Psoas muscle (tissue), 7 donors: ENCODE measurements at regions not wholly inside any gene's neighbourhood (a gene's known extent, or its start where the extent isn't known, plus 50 kb on each side); places are given as distances from the start of the nearest gene placed in this dataset.

Source experiments
- ATAC-seq, 4 donors: fragments of 200-7000 bp; cut with Tn5 transposase; one replicate each; pipeline ENCODE4 v1.9.1; 2020; ENCODE audit warnings: moderate library complexity in 3 of 4, mild to moderate bottlenecking in 2 of 4
- DNase-seq, 2 donors: peaks; one replicate each; pipeline ENCODE4 v3.0.0-alpha.2; 2020
- H3K27ac ChIP-seq: fragments of 200-600 bp; one replicate; pipeline ENCODE4 v1.8.0; 2022
- H3K27me3 ChIP-seq, 3 donors: fragments of 200-600 bp in 1 of 3; one replicate each; pipeline versions ENCODE4 v1.6.1 to v1.8.0; 2013 to 2022; ENCODE audit warnings: low read length in 2 of 3, mild to moderate bottlenecking in 2 of 3, moderate library complexity in 1 of 3; ENCODE audit not compliant: insufficient read depth in 3 of 3
- H3K36me3 ChIP-seq, 2 donors: fragments of 200-600 bp in 1 of 2; one replicate each; pipeline versions ENCODE4 v1.6.1 to v1.8.0; 2013 to 2022; ENCODE audit warnings: low read depth in 1 of 2, mild to moderate bottlenecking in 1 of 2, moderate library complexity in 1 of 2; ENCODE audit not compliant: insufficient read depth in 1 of 2
- H3K4me1 ChIP-seq: fragments of 200-600 bp; one replicate; pipeline ENCODE4 v1.8.0; 2022
- H3K4me3 ChIP-seq: fragments of 200-600 bp; one replicate; pipeline ENCODE4 v1.8.0; 2022; ENCODE audit warnings: mild to moderate bottlenecking
- H3K9me3 ChIP-seq: fragments of 200-600 bp; one replicate; pipeline ENCODE4 v1.8.0; 2022
- WGBS, 3 donors: extraction: QIAGEN DNeasy Blood & Tissue Kit; methylation state at CpG; one replicate each; pipeline versions ENCODE4 v1.1.6 to v1.1.7; 2013; 5-methylcytosine and 5-hydroxymethylcytosine counted together
- intact Hi-C, 2 donors: fragments of 100-400 bp; cut with DNase I; formaldehyde crosslinking; loops; one replicate each; pipeline versions ENCODE4 v1.11.0 to v1.14.2; 2022
- TF ChIP-seq, protein P1 (sequence below): fragments of 200-600 bp; IDR thresholded peaks from one replicate; pipeline ENCODE4 v1.8.0; 2022; ENCODE audit warnings: antibody characterized with exemption
- donor health status: healthy with polysubstance abuse.
- donor health status: DM: no; HTN: no; CAD: no; lungs with moderate emphysema.
- donor health status: Bipolar disorder and iron deficiency.
- donor health status: healthy.
- donor health status: DM: yes; HTN: yes; CAD: no.
- donor health status: DM: no; HTN: no; CAD: no.
- donor health status: DM: yes; HTN: yes; CAD: no.

DNA sequence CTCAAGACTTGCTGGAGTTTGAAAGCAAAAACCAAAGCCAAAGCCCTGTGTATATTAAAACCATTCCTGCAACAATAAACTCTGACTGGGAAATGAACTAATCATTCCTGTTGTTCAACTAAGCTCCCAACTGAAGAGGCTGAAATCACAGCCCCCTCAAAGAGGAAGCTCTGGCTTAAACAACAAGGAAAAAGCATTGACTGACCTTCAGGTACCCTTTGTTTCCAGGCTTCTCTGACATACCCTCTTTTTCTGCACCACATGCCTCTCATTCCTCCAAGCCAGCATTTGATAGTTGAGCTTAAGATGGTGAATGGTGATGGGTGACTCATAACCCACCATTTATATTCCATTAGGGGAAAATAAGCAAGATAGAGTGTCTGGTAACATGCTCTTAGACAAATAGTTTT is 470.9 kb upstream of the SOX9 start:
- Histone ChIP-seq H3K36me3 (no peaks in the 10 kb centered on the region), H3K9me3 (peaks cover 9% of the 10 kb centered on the region), H3K27ac (no peak overlapping the region), H3K4me1 (no peaks in the 10 kb centered on the region), H3K4me3 (no peak overlapping the region), H3K27me3 (no peaks in the 10 kb centered on the region)
- ATAC-seq (no peak), DNase-seq (no peak)
- TF ChIP-seq, protein P1, sequence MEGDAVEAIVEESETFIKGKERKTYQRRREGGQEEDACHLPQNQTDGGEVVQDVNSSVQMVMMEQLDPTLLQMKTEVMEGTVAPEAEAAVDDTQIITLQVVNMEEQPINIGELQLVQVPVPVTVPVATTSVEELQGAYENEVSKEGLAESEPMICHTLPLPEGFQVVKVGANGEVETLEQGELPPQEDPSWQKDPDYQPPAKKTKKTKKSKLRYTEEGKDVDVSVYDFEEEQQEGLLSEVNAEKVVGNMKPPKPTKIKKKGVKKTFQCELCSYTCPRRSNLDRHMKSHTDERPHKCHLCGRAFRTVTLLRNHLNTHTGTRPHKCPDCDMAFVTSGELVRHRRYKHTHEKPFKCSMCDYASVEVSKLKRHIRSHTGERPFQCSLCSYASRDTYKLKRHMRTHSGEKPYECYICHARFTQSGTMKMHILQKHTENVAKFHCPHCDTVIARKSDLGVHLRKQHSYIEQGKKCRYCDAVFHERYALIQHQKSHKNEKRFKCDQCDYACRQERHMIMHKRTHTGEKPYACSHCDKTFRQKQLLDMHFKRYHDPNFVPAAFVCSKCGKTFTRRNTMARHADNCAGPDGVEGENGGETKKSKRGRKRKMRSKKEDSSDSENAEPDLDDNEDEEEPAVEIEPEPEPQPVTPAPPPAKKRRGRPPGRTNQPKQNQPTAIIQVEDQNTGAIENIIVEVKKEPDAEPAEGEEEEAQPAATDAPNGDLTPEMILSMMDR, result no peak
- intact Hi-C loops, result no loop called here

DNA sequence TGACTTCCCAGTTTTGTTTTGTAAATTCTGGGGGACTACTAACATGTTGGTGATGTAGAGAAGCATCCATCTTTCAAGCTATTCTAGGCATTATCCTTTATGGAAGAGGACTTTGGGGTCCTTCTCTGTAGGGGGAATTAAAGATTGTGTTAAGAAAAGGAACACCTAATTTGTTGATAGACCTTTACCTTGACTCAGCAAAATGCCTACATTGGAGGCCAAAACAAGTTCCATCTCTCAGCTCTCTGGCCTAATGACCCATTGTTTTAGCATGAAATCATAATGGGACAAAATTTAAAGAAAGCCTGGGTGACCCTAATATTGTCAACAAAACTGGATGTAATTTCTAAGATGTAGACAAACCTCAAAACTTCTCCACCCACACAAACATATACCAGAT is 465.3 kb upstream of the SOX9 start:
- TF ChIP-seq, protein P1, result no peak
- Histone ChIP-seq H3K9me3 (no peaks in the 10 kb centered on the region), H3K27me3 (no peaks in the 10 kb centered on the region), H3K36me3 (no peaks in the 10 kb centered on the region), H3K4me1 (no peaks in the 10 kb centered on the region), H3K4me3 (no peak overlapping the region), H3K27ac (no peak overlapping the region)
- intact Hi-C loops, result no loop called here
- ATAC-seq, result no peak
- no peak for DNase-seq

DNA sequence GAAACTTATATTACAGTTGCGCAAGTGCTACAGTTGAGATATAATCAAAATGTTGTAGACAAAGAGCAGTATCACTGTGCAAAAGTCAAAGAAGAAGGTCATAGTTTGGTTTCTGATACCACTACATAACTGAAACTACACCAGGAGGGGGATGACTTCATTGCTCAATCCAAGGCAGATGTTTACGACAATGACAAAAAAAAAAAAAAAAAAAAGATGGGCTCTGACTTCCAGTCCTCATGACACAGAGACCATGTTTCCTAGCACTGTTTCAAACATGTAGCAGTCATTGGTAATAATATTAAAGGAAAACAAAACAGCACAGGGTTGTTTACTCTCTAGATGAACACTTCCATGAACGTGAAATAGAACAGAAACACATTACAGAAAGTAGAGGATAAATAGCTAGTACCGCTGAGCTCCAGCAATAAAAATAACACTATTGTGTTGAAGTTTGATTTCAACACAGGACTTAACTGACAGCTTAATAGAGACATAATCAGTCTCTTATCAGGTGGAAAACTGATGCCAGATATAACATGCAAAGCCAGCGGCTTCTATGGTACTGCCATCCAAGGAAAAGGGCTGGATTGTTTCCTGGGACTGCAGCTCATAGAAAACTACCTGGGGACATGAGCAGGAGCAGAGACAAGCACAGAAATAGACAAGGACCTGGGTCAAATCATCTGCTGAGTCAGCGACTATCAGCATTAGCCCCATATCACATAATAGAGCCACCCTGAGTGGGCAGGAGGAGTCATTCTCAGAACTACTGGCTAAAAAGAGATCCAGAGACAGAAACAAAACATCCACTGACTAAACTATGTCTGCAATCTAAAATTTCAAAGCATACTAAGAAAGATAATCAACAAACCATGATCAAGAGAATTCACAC is 463.6 kb upstream of the SOX9 start:
- intact Hi-C loops, result no loop called here

DNA sequence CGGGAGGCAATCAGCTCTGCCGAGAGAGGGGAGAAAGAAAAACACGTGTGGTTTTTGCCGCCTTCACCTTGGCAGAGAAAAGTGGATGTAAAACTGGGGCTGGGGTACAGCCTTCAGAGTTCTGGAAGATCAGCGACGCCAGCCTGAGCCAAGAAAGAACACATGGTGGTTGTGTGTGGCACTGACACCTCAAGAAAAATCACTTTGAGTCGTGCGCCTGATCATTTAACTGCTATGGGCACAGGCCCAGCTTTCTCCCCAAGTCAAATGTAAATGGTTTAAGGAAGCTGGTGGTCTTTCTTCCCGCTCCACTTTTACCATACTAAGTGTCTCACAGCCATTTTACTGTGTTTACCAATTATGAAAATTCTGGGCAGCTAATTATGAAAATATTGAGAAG is 461.8 kb upstream of the SOX9 start:
- ATAC-seq, result no peak
- no peaks in the 10 kb centered on the region for H3K9me3 ChIP-seq
- H3K27me3 ChIP-seq, result no peaks in the 10 kb centered on the region
- WGBS, 3 donors, result 79 to 82% (median 81%) methylated on average over 9 of the region's 9 CpGs
- no peak for DNase-seq
- H3K4me3 ChIP-seq, result no peak overlapping the region
- intact Hi-C loops, result no loop called here
- TF ChIP-seq, protein P1, result no peak
- no peaks in the 10 kb centered on the region for H3K4me1 ChIP-seq
- H3K27ac ChIP-seq, result no peak overlapping the region
- no peaks in the 10 kb centered on the region for H3K36me3 ChIP-seq

More for the DNA sequence above, 463.6 kb upstream of the SOX9 start:
- Histone ChIP-seq H3K4me1 (no peaks in the 10 kb centered on the region), H3K36me3 (no peaks in the 10 kb centered on the region), H3K4me3 (no peak overlapping the region), H3K27me3 (no peaks in the 10 kb centered on the region), H3K9me3 (no peaks in the 10 kb centered on the region), H3K27ac (no peak overlapping the region)
- TF ChIP-seq, protein P1, result no peak
- ATAC-seq (no peak), DNase-seq (no peak)
- 84 to 89% (median 84%) methylated on average over 6 of the region's 6 CpGs for WGBS, 3 donors

DNA sequence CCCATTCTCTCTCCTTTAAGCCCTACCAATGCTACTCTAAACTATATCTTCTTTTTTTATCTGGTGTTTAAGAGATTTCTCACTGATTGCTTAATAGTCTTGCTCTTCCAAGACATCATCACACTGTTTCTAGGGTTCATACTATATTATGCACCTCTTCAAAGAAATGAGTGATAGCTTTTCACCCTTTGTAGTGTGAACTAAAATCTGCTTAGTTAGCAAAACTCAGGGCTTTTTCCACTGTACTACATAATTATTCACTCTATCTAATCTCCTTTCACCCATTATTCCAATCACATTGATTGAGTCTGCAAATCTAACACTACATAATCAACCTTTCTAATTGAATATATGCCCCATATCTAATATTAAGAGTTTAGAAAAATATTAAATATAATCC is 456.0 kb upstream of the SOX9 start:
- Histone ChIP-seq H3K4me3 (no peak overlapping the region), H3K36me3 (no peaks in the 10 kb centered on the region), H3K27me3 (peaks cover 0 to 2% (median 0%) of the 10 kb centered on the region in 3 donors), H3K4me1 (no peaks in the 10 kb centered on the region), H3K9me3 (no peaks in the 10 kb centered on the region), H3K27ac (no peak overlapping the region)
- intact Hi-C loops, result no loop called here
- ATAC-seq, result no peak
- no peak for DNase-seq
- TF ChIP-seq, protein P1, result no peak
